Activated naive CD8-positive, alpha-beta T cell treated with anti-CD3 and anti-CD28 coated beads, Interleukin-2, amount 50 U/mL, for 24 hours (primary cell): ENCODE measurements at regions not wholly inside any gene's neighbourhood (a gene's known extent, or its start where the extent isn't known, plus 50 kb on each side); places are given as distances from the start of the nearest gene placed in this dataset.
"Not testable (repeated sequence)": the region's sequence is repeated elsewhere in the genome, so short reads cannot be mapped to it uniquely, and the experiment has no call there.

Experiments
- ATAC-seq: fragments of 150-1000 bp; cut with Tn5 transposase; one replicate; pipeline ENCODE4 v1.10.0; 2021
- DNase-seq: peaks from one replicate; pipeline ENCODE4 v3.0.0; 2021
- H3K27ac Mint-ChIP-seq: one replicate; pipeline ENCODE4 v1.8.0; 2021; ENCODE audit warnings: mild to moderate bottlenecking, mixed read lengths
- H3K27me3 Mint-ChIP-seq: one replicate; pipeline ENCODE4 v1.8.0; 2021; ENCODE audit warnings: mixed read lengths
- H3K36me3 Mint-ChIP-seq: one replicate; pipeline ENCODE4 v1.8.0; 2021; ENCODE audit warnings: low read depth, mixed read lengths
- H3K4me1 Mint-ChIP-seq: one replicate; pipeline ENCODE4 v1.8.0; 2021; ENCODE audit warnings: mixed read lengths
- H3K4me3 Mint-ChIP-seq: one replicate; pipeline ENCODE4 v1.8.0; 2021; ENCODE audit warnings: mild to moderate bottlenecking, moderate library complexity, mixed read lengths
- H3K9me3 Mint-ChIP-seq: one replicate; pipeline ENCODE4 v1.8.0; 2021; ENCODE audit warnings: mixed read lengths

DNA sequence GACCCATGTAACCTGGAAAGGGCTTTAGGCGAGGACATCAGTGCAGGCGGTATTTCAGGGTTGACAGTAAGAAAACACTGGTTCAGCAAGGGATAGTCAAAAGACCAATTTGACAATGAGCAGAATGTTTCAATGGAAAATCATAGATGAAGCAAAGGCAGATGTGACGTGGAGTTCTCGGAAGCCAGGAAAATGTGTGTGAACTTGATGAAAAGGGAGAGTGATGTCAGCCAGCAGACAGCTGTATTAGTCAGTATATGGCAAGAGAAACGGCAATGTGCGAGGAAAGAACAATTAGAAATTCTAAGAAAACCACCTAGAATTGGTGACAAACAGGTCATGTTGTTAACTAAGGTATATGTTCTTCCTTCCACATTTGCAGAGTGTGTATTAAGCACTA, 503.9 kb upstream of the DAB2 start:
- no peak overlapping the region for H3K4me3 Mint-ChIP-seq

GRCh38 chr5:39919876-39920275, 495.1 kb upstream of the DAB2 start:
- Mint-ChIP-seq H3K27ac (no peak overlapping the region), H3K9me3 (no peaks in the 10 kb centered on the region), H3K4me1 (no peaks in the 10 kb centered on the region), H3K36me3 (no peaks in the 10 kb centered on the region), H3K4me3 (no peak overlapping the region), H3K27me3 (no peaks in the 10 kb centered on the region)
- no peak for DNase-seq
- ATAC-seq, result no peak

More for the DNA sequence above, 503.9 kb upstream of the DAB2 start:
- H3K36me3 Mint-ChIP-seq, result no peaks in the 10 kb centered on the region
- H3K9me3 Mint-ChIP-seq, result no peaks in the 10 kb centered on the region
- peaks cover 21% of the 10 kb centered on the region for H3K27me3 Mint-ChIP-seq
- no peak overlapping the region for H3K27ac Mint-ChIP-seq
- peaks cover 2% of the 10 kb centered on the region for H3K4me1 Mint-ChIP-seq
- DNase-seq (no peak), ATAC-seq (no peak)

DNA sequence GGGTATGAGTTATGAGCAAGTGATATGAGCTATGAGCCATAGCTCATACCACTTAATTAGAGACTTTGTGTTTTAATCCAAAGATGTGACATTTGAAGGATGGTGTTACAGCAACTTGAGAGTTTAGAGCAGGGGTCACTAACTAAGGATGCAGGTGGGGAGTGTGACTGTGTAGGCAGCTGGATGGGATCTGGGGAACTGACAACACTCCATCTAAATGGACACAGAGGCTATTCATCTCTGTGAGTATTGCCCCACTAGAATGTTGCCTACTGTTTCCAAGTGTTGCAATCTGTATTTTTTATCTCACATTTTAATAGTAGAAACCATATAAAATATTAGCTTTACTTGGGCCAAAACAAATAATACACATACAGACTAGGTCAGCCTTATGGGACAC, 488.1 kb upstream of the DAB2 start:
- peaks cover 12% of the 10 kb centered on the region for H3K9me3 Mint-ChIP-seq
- H3K27ac Mint-ChIP-seq, result no peak overlapping the region
- H3K4me1 Mint-ChIP-seq, result no peaks in the 10 kb centered on the region
- no peak overlapping the region for H3K4me3 Mint-ChIP-seq
- no peaks in the 10 kb centered on the region for H3K36me3 Mint-ChIP-seq
- H3K27me3 Mint-ChIP-seq, result peaks cover 14% of the 10 kb centered on the region
- DNase-seq, result no peak
- ATAC-seq, result no peak

GRCh38 chr5:39907267-39907951, 482.6 kb upstream of the DAB2 start:
- peaks cover 12% of the 10 kb centered on the region for H3K9me3 Mint-ChIP-seq
- not testable (repeated sequence) for H3K27ac Mint-ChIP-seq, H3K36me3 Mint-ChIP-seq, H3K4me1 Mint-ChIP-seq, H3K4me3 Mint-ChIP-seq, ATAC-seq, DNase-seq
- peaks cover 21% of the 10 kb centered on the region for H3K27me3 Mint-ChIP-seq

DNA sequence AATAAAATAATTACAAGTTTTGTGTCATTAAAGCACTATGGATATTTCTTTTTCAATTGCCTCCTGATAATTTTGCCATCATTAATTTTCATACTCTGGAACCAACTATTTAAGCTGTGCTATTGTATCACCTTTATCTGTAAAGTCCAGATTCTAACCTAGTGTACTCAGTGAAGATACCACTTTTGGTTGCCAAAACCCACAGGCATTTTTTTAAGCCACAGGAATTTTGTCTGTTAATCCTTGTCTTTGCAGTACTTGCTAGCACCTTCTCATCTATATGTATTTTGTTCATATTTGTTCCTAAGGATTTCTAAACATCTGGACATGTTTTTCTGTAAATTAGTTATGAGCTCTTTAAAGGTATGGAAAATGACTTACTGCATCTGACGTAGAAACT, 481.4 kb upstream of the DAB2 start:
- peaks cover 21% of the 10 kb centered on the region for H3K27me3 Mint-ChIP-seq

GRCh38 chr5:39905356-39905755, 480.6 kb upstream of the DAB2 start:
- H3K9me3 Mint-ChIP-seq, result peaks cover 12% of the 10 kb centered on the region
- ATAC-seq, result no peak

More for the DNA sequence above, 481.4 kb upstream of the DAB2 start:
- Mint-ChIP-seq H3K4me3 (no peak overlapping the region), H3K27ac (no peak overlapping the region), H3K4me1 (no peaks in the 10 kb centered on the region), H3K9me3 (peaks cover 12% of the 10 kb centered on the region), H3K36me3 (no peaks in the 10 kb centered on the region)
- DNase-seq, result no peak
- ATAC-seq, result no peak

DNA sequence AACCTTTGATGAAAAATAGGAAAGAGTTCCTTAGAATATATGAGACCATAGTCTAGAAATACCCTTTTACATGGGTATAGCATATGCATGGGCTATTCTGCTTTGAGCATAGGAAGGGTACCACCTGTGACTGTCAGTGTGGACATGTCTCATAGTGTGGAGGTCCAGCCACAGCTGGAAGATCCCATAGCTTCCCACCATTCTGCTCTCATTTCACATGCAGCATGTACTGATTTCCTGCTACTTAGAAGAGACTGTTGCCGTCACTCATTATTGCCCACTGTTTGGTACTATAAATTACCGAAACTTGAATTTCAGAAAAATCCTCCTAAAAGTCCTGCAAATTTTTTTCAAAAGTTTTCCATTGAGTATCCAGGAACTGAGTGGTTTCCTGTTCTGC, 477.8 kb upstream of the DAB2 start:
- no peak for DNase-seq
- H3K36me3 Mint-ChIP-seq, result no peaks in the 10 kb centered on the region
- no peak overlapping the region for H3K27ac Mint-ChIP-seq
- peaks cover 7% of the 10 kb centered on the region for H3K27me3 Mint-ChIP-seq
- H3K4me1 Mint-ChIP-seq, result no peaks in the 10 kb centered on the region
- H3K4me3 Mint-ChIP-seq, result no peak overlapping the region
- H3K9me3 Mint-ChIP-seq, result no peaks in the 10 kb centered on the region
- no peak for ATAC-seq

More at GRCh38 chr5:39905356-39905755, 480.6 kb upstream of the DAB2 start:
- Mint-ChIP-seq H3K27ac (no peak overlapping the region), H3K27me3 (peaks cover 21% of the 10 kb centered on the region), H3K36me3 (no peaks in the 10 kb centered on the region), H3K4me1 (no peaks in the 10 kb centered on the region), H3K4me3 (no peak overlapping the region)
- DNase-seq, result no peak

- no peak for DNase-seq
- Mint-ChIP-seq H3K9me3 (no peaks in the 10 kb centered on the region), H3K36me3 (no peaks in the 10 kb centered on the region), H3K4me1 (no peaks in the 10 kb centered on the region), H3K4me3 (no peak overlapping the region), H3K27ac (no peak overlapping the region), H3K27me3 (peaks cover 5% of the 10 kb centered on the region)
- ATAC-seq, result no peak
Measured at GRCh38 chr5:39898731-39899130, 474.0 kb upstream of the DAB2 start.

DNA sequence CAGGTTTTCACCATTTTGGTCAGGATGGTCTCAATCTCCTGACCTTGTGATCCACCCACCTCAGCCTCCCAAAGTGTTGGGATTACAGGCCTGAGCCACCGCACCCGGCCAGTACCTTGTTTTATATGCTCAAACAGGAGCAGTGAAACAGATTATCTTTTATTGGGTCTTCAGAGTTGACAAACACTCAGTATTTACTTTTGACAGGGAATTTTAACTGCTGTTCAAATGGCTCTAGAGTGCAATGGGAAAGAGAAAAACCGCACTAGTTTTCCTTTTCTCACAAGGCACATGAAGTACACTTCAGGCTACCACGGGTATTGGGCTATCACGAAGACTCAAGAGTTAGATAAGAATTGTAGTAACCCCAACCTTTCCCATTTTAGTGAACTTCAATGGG, 471.9 kb upstream of the DAB2 start:
- no peaks in the 10 kb centered on the region for H3K36me3 Mint-ChIP-seq
- H3K9me3 Mint-ChIP-seq, result no peaks in the 10 kb centered on the region
- DNase-seq, result no peak
- ATAC-seq, result no peak
- H3K4me1 Mint-ChIP-seq, result no peaks in the 10 kb centered on the region
- H3K27me3 Mint-ChIP-seq, result peaks cover 2% of the 10 kb centered on the region
- no peak overlapping the region for H3K4me3 Mint-ChIP-seq
- H3K27ac Mint-ChIP-seq, result no peak overlapping the region

- Mint-ChIP-seq H3K9me3 (no peaks in the 10 kb centered on the region), H3K4me1 (no peaks in the 10 kb centered on the region), H3K36me3 (no peaks in the 10 kb centered on the region), H3K4me3 (no peak overlapping the region), H3K27me3 (peaks cover 2% of the 10 kb centered on the region), H3K27ac (no peak overlapping the region)
- no peak for DNase-seq
- ATAC-seq, result no peak
Measured at GRCh38 chr5:39896104-39896503, 471.3 kb upstream of the DAB2 start.

GRCh38 chr5:39892708-39893107, 467.9 kb upstream of the DAB2 start:
- Mint-ChIP-seq H3K36me3 (no peaks in the 10 kb centered on the region), H3K27me3 (peaks cover 2% of the 10 kb centered on the region), H3K9me3 (no peaks in the 10 kb centered on the region), H3K4me3 (no peak overlapping the region), H3K4me1 (no peaks in the 10 kb centered on the region), H3K27ac (no peak overlapping the region)
- no peak for ATAC-seq
- no peak for DNase-seq

- no peaks in the 10 kb centered on the region for H3K4me1 Mint-ChIP-seq
- peaks cover 5% of the 10 kb centered on the region for H3K9me3 Mint-ChIP-seq
- H3K27ac Mint-ChIP-seq, result no peak overlapping the region
- H3K36me3 Mint-ChIP-seq, result no peaks in the 10 kb centered on the region
- no peak for ATAC-seq
- no peak overlapping the region for H3K4me3 Mint-ChIP-seq
- peaks cover 5% of the 10 kb centered on the region for H3K27me3 Mint-ChIP-seq
- DNase-seq, result no peak
Measured at GRCh38 chr5:39891376-39891775, 466.6 kb upstream of the DAB2 start.

- Mint-ChIP-seq H3K4me3 (no peak overlapping the region), H3K9me3 (no peaks in the 10 kb centered on the region), H3K4me1 (no peaks in the 10 kb centered on the region), H3K36me3 (no peaks in the 10 kb centered on the region), H3K27me3 (peaks cover 8% of the 10 kb centered on the region), H3K27ac (no peak overlapping the region)
- DNase-seq (no peak), ATAC-seq (no peak)
Measured at GRCh38 chr5:39880985-39881384, 456.2 kb upstream of the DAB2 start.

DNA sequence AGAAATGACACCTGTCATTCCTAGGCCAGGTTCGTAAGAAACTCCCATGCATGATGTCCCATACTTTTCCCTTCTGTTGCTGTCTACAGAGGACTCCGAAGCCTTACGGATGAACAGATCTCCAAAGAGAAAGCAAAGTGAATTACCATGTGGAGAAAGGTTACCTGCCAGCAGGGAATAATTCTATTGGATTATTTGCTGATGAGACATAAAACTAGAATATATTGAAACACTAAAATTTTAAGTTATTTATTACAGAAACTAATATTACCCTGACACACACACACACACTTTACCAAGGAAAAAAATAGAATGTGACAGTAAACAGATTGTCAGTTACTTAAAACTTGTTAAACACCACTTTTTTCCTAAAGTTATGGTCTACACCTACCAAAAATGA, 452.7 kb upstream of the DAB2 start:
- no peaks in the 10 kb centered on the region for H3K36me3 Mint-ChIP-seq
- ATAC-seq (no peak), DNase-seq (no peak)
- peaks cover 6% of the 10 kb centered on the region for H3K27me3 Mint-ChIP-seq
- H3K4me3 Mint-ChIP-seq, result no peak overlapping the region
- no peaks in the 10 kb centered on the region for H3K4me1 Mint-ChIP-seq
- H3K9me3 Mint-ChIP-seq, result no peaks in the 10 kb centered on the region
- H3K27ac Mint-ChIP-seq, result no peak overlapping the region

- Mint-ChIP-seq H3K4me3 (no peak overlapping the region), H3K27me3 (peaks cover 4% of the 10 kb centered on the region), H3K9me3 (no peaks in the 10 kb centered on the region), H3K27ac (no peak overlapping the region), H3K36me3 (no peaks in the 10 kb centered on the region), H3K4me1 (no peaks in the 10 kb centered on the region)
- ATAC-seq (no peak), DNase-seq (no peak)
Measured at GRCh38 chr5:39876146-39876545, 451.4 kb upstream of the DAB2 start.

DNA sequence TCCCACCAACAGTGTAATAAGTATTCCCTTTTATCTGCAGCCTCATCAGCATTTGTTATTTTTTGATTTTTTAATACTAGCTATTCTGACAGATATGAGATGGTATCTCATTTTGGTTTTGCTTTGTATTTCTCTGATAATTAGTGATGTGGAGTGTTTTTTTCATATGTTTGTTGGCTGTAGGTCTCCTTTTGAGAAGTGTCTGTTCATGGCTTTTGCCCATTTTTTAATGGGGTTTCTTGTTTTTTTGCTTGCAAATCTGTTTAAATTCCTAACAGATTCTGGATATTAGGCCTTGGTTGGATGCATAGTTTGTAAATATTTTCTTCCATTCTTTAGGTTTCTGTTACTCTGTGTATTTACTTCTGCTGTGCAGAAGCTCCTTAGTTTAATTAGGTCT, 445.4 kb upstream of the DAB2 start:
- peaks cover 15% of the 10 kb centered on the region for H3K9me3 Mint-ChIP-seq
- no peaks in the 10 kb centered on the region for H3K4me1 Mint-ChIP-seq
- H3K27me3 Mint-ChIP-seq, result peaks cover 2% of the 10 kb centered on the region
- H3K36me3 Mint-ChIP-seq, result no peaks in the 10 kb centered on the region
- H3K27ac Mint-ChIP-seq, result no peak overlapping the region
- DNase-seq (no peak), ATAC-seq (no peak)
- no peak overlapping the region for H3K4me3 Mint-ChIP-seq
